ENCODE measurements at regions not wholly inside any gene's neighbourhood (a gene's known extent, or its start where the extent isn't known, plus 50 kb on each side); places are given as distances from the start of the nearest gene placed in this dataset.

- Histone ChIP-seq H3K79me2 (ENCODE audit: control insufficient read depth, insufficient read depth, low read length) (no peaks in the 10 kb centered on the region), H3K4me1 (ENCODE audit: control insufficient read depth, extremely low read depth, insufficient read depth, low read length) (no peaks in the 10 kb centered on the region), H2AFZ (ENCODE audit: control insufficient read depth, low read length) (no peak overlapping the region), H3K27ac (ENCODE audit: control insufficient read depth, insufficient read depth, low read length) (no peak overlapping the region), H3K36me3 (ENCODE audit: control insufficient read depth in 2 of 2, extremely low read depth in 1 of 2, insufficient read depth in 2 of 2, low read length in 2 of 2) (no peaks in the 10 kb centered on the region), H3K9ac (ENCODE audit: control insufficient read depth, extremely low read depth, insufficient read depth, low read length) (no peak overlapping the region), H3K4me3 (ENCODE audit: control insufficient read depth in 2 of 3, extremely low read depth in 1 of 3, insufficient read depth in 2 of 3, low read depth in 1 of 3, low read length in 3 of 3) (no peak overlapping the region), H3K9me3 (ENCODE audit: control insufficient read depth, low read depth, low read length) (no peaks in the 10 kb centered on the region), H4K20me1 (ENCODE audit: control insufficient read depth, extremely low read depth, insufficient read depth, low read length) (no peaks in the 10 kb centered on the region), H3K9me1 (ENCODE audit: control insufficient read depth, extremely low read depth, insufficient read depth, low read length) (no peaks in the 10 kb centered on the region), H3K27me3 (ENCODE audit: control insufficient read depth, extremely low read depth, insufficient read depth, low read length) (no peaks in the 10 kb centered on the region), H3K4me2 (ENCODE audit: control insufficient read depth, extremely low read depth, insufficient read depth, low read depth, low read length) (no peak overlapping the region)
- FAIRE-seq (no peak), DNase-seq (ENCODE audit: low read depth, low spot score) (no peak)
- TF ChIP-seq, protein P1, sequence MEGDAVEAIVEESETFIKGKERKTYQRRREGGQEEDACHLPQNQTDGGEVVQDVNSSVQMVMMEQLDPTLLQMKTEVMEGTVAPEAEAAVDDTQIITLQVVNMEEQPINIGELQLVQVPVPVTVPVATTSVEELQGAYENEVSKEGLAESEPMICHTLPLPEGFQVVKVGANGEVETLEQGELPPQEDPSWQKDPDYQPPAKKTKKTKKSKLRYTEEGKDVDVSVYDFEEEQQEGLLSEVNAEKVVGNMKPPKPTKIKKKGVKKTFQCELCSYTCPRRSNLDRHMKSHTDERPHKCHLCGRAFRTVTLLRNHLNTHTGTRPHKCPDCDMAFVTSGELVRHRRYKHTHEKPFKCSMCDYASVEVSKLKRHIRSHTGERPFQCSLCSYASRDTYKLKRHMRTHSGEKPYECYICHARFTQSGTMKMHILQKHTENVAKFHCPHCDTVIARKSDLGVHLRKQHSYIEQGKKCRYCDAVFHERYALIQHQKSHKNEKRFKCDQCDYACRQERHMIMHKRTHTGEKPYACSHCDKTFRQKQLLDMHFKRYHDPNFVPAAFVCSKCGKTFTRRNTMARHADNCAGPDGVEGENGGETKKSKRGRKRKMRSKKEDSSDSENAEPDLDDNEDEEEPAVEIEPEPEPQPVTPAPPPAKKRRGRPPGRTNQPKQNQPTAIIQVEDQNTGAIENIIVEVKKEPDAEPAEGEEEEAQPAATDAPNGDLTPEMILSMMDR (optimal IDR thresholded peaks at IDR 0.05 in 1 of 3, IDR thresholded peaks at IDR 0.05 in 1 of 3, conservative IDR thresholded peaks at IDR 0.05 in 1 of 3; ENCODE audit: extremely low read depth in 1 of 3, insufficient read depth in 2 of 3, low read length in 3 of 3): no peak
- dilution Hi-C loops (cut with MboI; ENCODE audit: extremely low pct_ligation_motif_present, low sequenced_read_pairs): no loop called here
Measured at GRCh38 chr11:129324533-129325175, 51.0 kb upstream of the BARX2 start.

DNA sequence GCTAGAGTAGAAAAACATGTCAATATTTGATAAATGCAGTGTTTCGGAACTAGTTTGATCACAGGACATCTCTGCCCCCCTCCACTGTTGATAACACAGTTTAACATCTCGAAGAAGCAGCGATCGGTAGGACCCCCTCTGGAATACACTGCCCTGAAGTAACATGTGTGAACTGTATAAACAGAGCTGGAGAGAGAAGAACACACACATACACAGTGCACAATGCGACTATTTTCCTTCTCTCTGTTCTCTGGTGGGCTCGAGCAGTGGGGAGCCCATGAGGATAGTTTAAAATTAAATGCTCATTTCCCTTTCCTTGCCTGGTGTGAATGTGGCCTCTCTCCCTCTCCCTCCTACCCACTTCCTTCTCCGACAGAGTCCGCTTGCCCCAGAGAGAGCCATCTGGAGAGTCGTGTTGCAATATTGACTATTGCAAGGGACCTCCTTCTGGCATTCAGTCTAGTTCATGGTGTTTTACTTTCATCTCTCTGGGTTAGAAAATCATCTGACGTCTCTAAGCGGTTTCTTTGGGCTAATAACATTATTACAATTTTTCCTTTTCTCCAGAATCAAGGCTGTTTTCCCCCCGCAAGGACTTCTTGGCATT is 51.6 kb upstream of the BARX2 start:
- FAIRE-seq: no peak
- Histone ChIP-seq H3K4me3 (ENCODE audit: control insufficient read depth in 2 of 3, extremely low read depth in 1 of 3, insufficient read depth in 2 of 3, low read depth in 1 of 3, low read length in 3 of 3) (no peak overlapping the region), H3K9ac (ENCODE audit: control insufficient read depth, extremely low read depth, insufficient read depth, low read length) (no peak overlapping the region), H3K27me3 (ENCODE audit: control insufficient read depth, extremely low read depth, insufficient read depth, low read length) (no peaks in the 10 kb centered on the region), H3K36me3 (ENCODE audit: control insufficient read depth in 2 of 2, extremely low read depth in 1 of 2, insufficient read depth in 2 of 2, low read length in 2 of 2) (no peaks in the 10 kb centered on the region), H3K4me1 (ENCODE audit: control insufficient read depth, extremely low read depth, insufficient read depth, low read length) (no peaks in the 10 kb centered on the region), H3K9me3 (ENCODE audit: control insufficient read depth, low read depth, low read length) (no peaks in the 10 kb centered on the region), H2AFZ (ENCODE audit: control insufficient read depth, low read length) (no peak overlapping the region), H3K4me2 (ENCODE audit: control insufficient read depth, extremely low read depth, insufficient read depth, low read depth, low read length) (no peak overlapping the region), H3K79me2 (ENCODE audit: control insufficient read depth, insufficient read depth, low read length) (no peaks in the 10 kb centered on the region), H3K27ac (ENCODE audit: control insufficient read depth, insufficient read depth, low read length) (no peak overlapping the region), H3K9me1 (ENCODE audit: control insufficient read depth, extremely low read depth, insufficient read depth, low read length) (no peaks in the 10 kb centered on the region), H4K20me1 (ENCODE audit: control insufficient read depth, extremely low read depth, insufficient read depth, low read length) (no peaks in the 10 kb centered on the region)
- dilution Hi-C loops (cut with MboI; ENCODE audit: extremely low pct_ligation_motif_present, low sequenced_read_pairs): no loop called here
- DNase-seq (ENCODE audit: low read depth, low spot score): no peak
- no peak for TF ChIP-seq EZH2 (IDR thresholded peaks at IDR 0.05; ENCODE audit: low read length)
- TF ChIP-seq, protein P1 (optimal IDR thresholded peaks at IDR 0.05 in 1 of 3, IDR thresholded peaks at IDR 0.05 in 1 of 3, conservative IDR thresholded peaks at IDR 0.05 in 1 of 3; ENCODE audit: extremely low read depth in 1 of 3, insufficient read depth in 2 of 3, low read length in 3 of 3): no peak
